IMR-90 (cell line): ENCODE measurements at regions not wholly inside any gene's neighbourhood (a gene's known extent, or its start where the extent isn't known, plus 50 kb on each side); places are given as distances from the start of the nearest gene placed in this dataset.

Source experiments
- ATAC-seq: fragments of 200-7000 bp; cut with Tn5 transposase; 2 replicates; pipeline ENCODE4 v1.9.1; 2020; ENCODE audit warnings: low read depth, mild to moderate bottlenecking, moderate library complexity
- BruUV-seq: library from RNA; stranded (reverse); fragments of 400-500 nt; replicated peaks from 2 replicates; lab custom pipeline; 2021; lab: Mats Ljungman, UMichigan
- CTCF ChIA-PET: fragments of 300-600 bp; formaldehyde crosslinking; extraction: SDS; loops from one replicate; lab custom pipeline; 2021; ENCODE audit warnings: antibody characterized with exemption; lab: Yijun Ruan, JAX
- POLR2A ChIA-PET: fragments of 300-600 bp; sonication (Branson Sonifier 250); formaldehyde crosslinking; loops from one replicate; lab custom pipeline; 2022; ENCODE audit warnings: antibody characterized with exemption; ENCODE audit not compliant: unreplicated experiment; lab: Charles Lee
- DNase-seq: peaks from one replicate; pipeline ENCODE4 v3.0.0; 2013
- H2AFZ ChIP-seq: replicated peaks from 2 replicates; pipeline ENCODE3; 2013; ENCODE audit warnings: low read length, mild to moderate bottlenecking; ENCODE audit not compliant: poor library complexity
- H2AK5ac ChIP-seq: 2 replicates; pipeline ENCODE4 v1.6.1; 2013; ENCODE audit warnings: low read depth, low read length, inconsistent platforms
- H2AK9ac ChIP-seq: replicated peaks from 2 replicates; pipeline ENCODE3; 2013; ENCODE audit warnings: mild to moderate bottlenecking, low read depth, low read length, moderate library complexity; ENCODE audit not compliant: poor library complexity
- H2BK120ac ChIP-seq: 2 replicates; pipeline ENCODE4 v1.6.1; 2013; ENCODE audit warnings: low read depth, low read length, inconsistent platforms
- H2BK15ac ChIP-seq: 3 replicates; pipeline ENCODE4 v1.6.1; 2013; ENCODE audit warnings: low read depth, low read length, inconsistent platforms
- H2BK20ac ChIP-seq: 2 replicates; pipeline ENCODE4 v1.6.1; 2013; ENCODE audit warnings: low read depth, mild to moderate bottlenecking, inconsistent platforms, low read length, moderate library complexity
- H2BK5ac ChIP-seq: 2 replicates; pipeline ENCODE4 v1.6.1; 2013; ENCODE audit warnings: mild to moderate bottlenecking, low read depth, low read length, inconsistent platforms; ENCODE audit not compliant: poor library complexity, severe bottlenecking
- H3K14ac ChIP-seq: replicated peaks from 2 replicates; pipeline ENCODE4 v1.6.1; 2013; ENCODE audit warnings: low read depth, low read length, inconsistent platforms
- H3K18ac ChIP-seq: 2 replicates; pipeline ENCODE4 v1.6.1; 2013; ENCODE audit warnings: low read depth, low read length, control low read depth
- H3K23ac ChIP-seq: 2 replicates; pipeline ENCODE4 v1.6.1; 2013; ENCODE audit warnings: low read depth, low read length, inconsistent platforms
- H3K27ac ChIP-seq: 2 replicates; pipeline ENCODE4 v1.5.1; 2013; ENCODE audit warnings: mild to moderate bottlenecking, control low read depth, low read length; ENCODE audit not compliant: insufficient read depth
- H3K27me3 ChIP-seq: 2 replicates; pipeline ENCODE4 v1.6.1; 2013; ENCODE audit warnings: low read length; ENCODE audit not compliant: control insufficient read depth, insufficient read depth
- H3K36me3 ChIP-seq: 2 replicates; pipeline ENCODE4 v1.6.1; 2013; ENCODE audit warnings: low read length, mixed read lengths; ENCODE audit not compliant: control insufficient read depth, insufficient read depth
- H3K4ac ChIP-seq: 2 replicates; pipeline ENCODE4 v1.6.1; 2013; ENCODE audit warnings: low read depth, low read length, inconsistent platforms
- H3K4me1 ChIP-seq: 2 replicates; pipeline ENCODE4 v1.6.1; 2013; ENCODE audit warnings: low read length, mixed read lengths; ENCODE audit not compliant: control insufficient read depth, insufficient read depth
- H3K4me2 ChIP-seq: 2 replicates; pipeline ENCODE4 v1.6.1; 2013; ENCODE audit warnings: low read depth, mild to moderate bottlenecking, control low read depth, low read length, moderate library complexity
- H3K4me3 ChIP-seq: 2 replicates; pipeline ENCODE4 v1.5.1; 2013; ENCODE audit warnings: low read depth, mild to moderate bottlenecking, control low read depth, low read length, moderate library complexity; ENCODE audit not compliant: insufficient read depth
- H3K56ac ChIP-seq: 2 replicates; pipeline ENCODE4 v1.6.1; 2013; ENCODE audit warnings: low read length, inconsistent platforms; ENCODE audit not compliant: insufficient read depth; ENCODE audit errors: extremely low read depth
- H3K79me1 ChIP-seq, 2 experiments: 2 replicates each; pipeline ENCODE4 v1.6.1; 2013; ENCODE audit warnings: low read length in 2 of 2, inconsistent platforms in 1 of 2, low read depth in 1 of 2
- H3K9ac ChIP-seq: 2 replicates; pipeline ENCODE4 v1.6.1; 2013; ENCODE audit warnings: low read depth, low read length, control low read depth
- H3K9me1 ChIP-seq: 2 replicates; pipeline ENCODE4 v1.6.1; 2013; ENCODE audit warnings: low read length, inconsistent platforms; ENCODE audit not compliant: insufficient read depth
- H3K9me3 ChIP-seq: 2 replicates; pipeline ENCODE4 v1.6.1; 2013; ENCODE audit warnings: low read length; ENCODE audit not compliant: control insufficient read depth, insufficient read depth
- H4K20me1 ChIP-seq: 2 replicates; pipeline ENCODE4 v1.6.1; 2013; ENCODE audit warnings: low read length, inconsistent platforms; ENCODE audit not compliant: insufficient read depth
- H4K5ac ChIP-seq: 2 replicates; pipeline ENCODE4 v1.6.1; 2013; ENCODE audit warnings: mild to moderate bottlenecking, low read depth, low read length, control low read depth
- H4K8ac ChIP-seq, 2 experiments: 2 replicates each; pipeline ENCODE4 v1.6.1; 2013; ENCODE audit warnings: low read depth in 2 of 2, low read length in 2 of 2, control low read depth in 1 of 2, inconsistent platforms in 1 of 2
- H4K91ac ChIP-seq: 2 replicates; pipeline ENCODE4 v1.6.1; 2013; ENCODE audit warnings: low read depth, low read length, inconsistent platforms; ENCODE audit not compliant: insufficient read depth
- BHLHE40 ChIP-seq: fragments of 150-350 bp; IDR thresholded peaks from 2 replicates; pipeline ENCODE4 v1.6.1; 2016; ENCODE audit warnings: mild to moderate bottlenecking, low read depth, low read length
- CEBPB ChIP-seq: IDR thresholded peaks from 2 replicates; pipeline ENCODE4 v1.6.1; 2012; ENCODE audit warnings: low read depth, low read length, improper control_type of control experiment
- CHD1 ChIP-seq: IDR thresholded peaks from 2 replicates; pipeline ENCODE4 v1.6.1; 2012; ENCODE audit warnings: low read depth, low read length, improper control_type of control experiment
- CTCF ChIP-seq: conservative IDR thresholded peaks from 2 replicates; pipeline ENCODE4 v1.5.1; 2012; ENCODE audit warnings: mild to moderate bottlenecking, low read depth, low read length, improper control_type of control experiment
- ELK1 ChIP-seq: fragments of 150-350 bp; IDR thresholded peaks from 2 replicates; pipeline ENCODE4 v1.6.1; 2016; ENCODE audit warnings: low read depth, mild to moderate bottlenecking, low read length, moderate library complexity, borderline replicate concordance
- FOS ChIP-seq: fragments of 150-350 bp; IDR thresholded peaks from 2 replicates; pipeline ENCODE4 v1.6.1; 2016; ENCODE audit warnings: low read depth, low read length
- MAFK ChIP-seq: IDR thresholded peaks from 2 replicates; pipeline ENCODE4 v1.6.1; 2012; ENCODE audit warnings: low read depth, low read length, improper control_type of control experiment
- MAZ ChIP-seq: IDR thresholded peaks from 2 replicates; pipeline ENCODE4 v1.6.1; 2012; ENCODE audit warnings: low read depth, mild to moderate bottlenecking, low read length, improper control_type of control experiment, moderate library complexity, borderline replicate concordance
- MXI1 ChIP-seq: IDR thresholded peaks from 2 replicates; pipeline ENCODE4 v1.6.1; 2012; ENCODE audit warnings: low read depth, mild to moderate bottlenecking, low read length, moderate library complexity, borderline replicate concordance
- NFE2L2 ChIP-seq: fragments of 150-350 bp; IDR thresholded peaks from 2 replicates; pipeline ENCODE4 v1.6.1; 2016; ENCODE audit warnings: low read depth, mild to moderate bottlenecking, low read length
- POLR2A ChIP-seq: IDR thresholded peaks from 2 replicates; pipeline ENCODE4 v1.6.1; 2012; ENCODE audit warnings: mild to moderate bottlenecking, low read depth, low read length
- RAD21 ChIP-seq: IDR thresholded peaks from 2 replicates; pipeline ENCODE4 v1.6.1; 2012; ENCODE audit warnings: low read length, improper control_type of control experiment
- RCOR1 ChIP-seq: IDR thresholded peaks from 2 replicates; pipeline ENCODE4 v1.6.1; 2012; ENCODE audit warnings: mild to moderate bottlenecking, low read length, improper control_type of control experiment; ENCODE audit not compliant: insufficient replicate concordance
- RFX5 ChIP-seq: IDR thresholded peaks from 2 replicates; pipeline ENCODE4 v1.8.0; 2012; ENCODE audit warnings: low read depth, mild to moderate bottlenecking, low read length, moderate library complexity
- SMC3 ChIP-seq: fragments of 150-350 bp; IDR thresholded peaks from 2 replicates; pipeline ENCODE4 v1.6.1; 2016; ENCODE audit warnings: low read depth, mild to moderate bottlenecking, antibody characterized with exemption, low read length, moderate library complexity
- USF2 ChIP-seq: fragments of 150-350 bp; IDR thresholded peaks from 2 replicates; pipeline ENCODE4 v1.6.1; 2017; ENCODE audit warnings: mild to moderate bottlenecking, antibody characterized with exemption, low read length, low read depth
- WGBS, 2 experiments: methylation state at CpG; one replicate each; pipeline versions ENCODE4 v1.1.5 to v1.1.7; 2013; ENCODE audit warnings: missing lambda C conversion rate in 2 of 2; ENCODE audit not compliant: insufficient read length in 1 of 2; ENCODE audit errors: extremely low coverage in 2 of 2; 5-methylcytosine and 5-hydroxymethylcytosine counted together
- dilution Hi-C: fragments of 300-500 bp; cut with HindIII; formaldehyde crosslinking; loops from one replicate; pipeline ENCODE4 v1.14.3; 2018; ENCODE audit warnings: low sequenced_read_pairs; ENCODE audit not compliant: unreplicated experiment
- in situ Hi-C: fragments of 300-500 bp; cut with MboI; formaldehyde crosslinking; loops from 3 replicates; pipeline ENCODE4 v1.14.3; 2019; ENCODE audit warnings: low sequenced_read_pairs, inconsistent platforms, mixed read lengths
- intact Hi-C: fragments of 100-400 bp; cut with micrococcal nuclease; formaldehyde crosslinking; loops from 2 replicates; pipeline ENCODE4 v1.10.0; 2022

DNA sequence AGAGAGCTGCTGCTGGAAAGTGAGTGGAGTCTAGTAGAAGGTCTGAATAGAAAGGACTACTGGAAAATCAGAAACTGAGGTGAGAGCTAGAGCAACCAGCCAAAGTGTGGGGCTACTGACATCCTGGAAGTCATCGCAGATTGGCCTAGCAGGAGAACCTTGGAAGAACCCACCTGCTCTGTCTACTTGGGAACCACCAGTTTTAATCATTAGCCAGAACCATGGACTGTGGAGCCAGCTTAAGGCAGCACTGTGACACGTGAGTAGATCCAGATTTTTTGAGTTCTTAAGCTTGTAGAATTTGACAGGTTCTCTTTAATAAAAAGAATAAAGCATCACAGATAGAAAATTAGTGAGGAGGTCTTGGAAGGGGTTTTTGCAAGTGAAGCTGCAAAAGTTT, 179.1 kb upstream of the PEX5L start:
- H3K79me1 ChIP-seq, result no peaks in the 10 kb centered on the region

More for the DNA sequence above, 179.1 kb upstream of the PEX5L start:
- Histone ChIP-seq H3K18ac (no peak overlapping the region), H2BK20ac (no peak overlapping the region), H3K27ac (no peak overlapping the region), H2BK5ac (no peak overlapping the region), H3K9me1 (no peaks in the 10 kb centered on the region), H2AK9ac (no peak overlapping the region), H3K4me2 (no peak overlapping the region), H3K9ac (no peak overlapping the region), H4K8ac (no peak overlapping the region), H3K14ac (no peak overlapping the region), H3K23ac (no peak overlapping the region), H3K4me3 (no peak overlapping the region), H4K20me1 (no peaks in the 10 kb centered on the region), H4K91ac (no peak overlapping the region), H3K56ac (no peak overlapping the region), H2AK5ac (no peak overlapping the region), H3K9me3 (peaks cover 8% of the 10 kb centered on the region), H4K5ac (no peak overlapping the region), H2BK15ac (no peak overlapping the region), H3K36me3 (no peaks in the 10 kb centered on the region), H2AFZ (no peak overlapping the region), H2BK120ac (no peak overlapping the region), H3K4me1 (no peaks in the 10 kb centered on the region), H3K27me3 (no peaks in the 10 kb centered on the region), H3K4ac (no peak overlapping the region)
- in situ Hi-C loops (no loop called here), dilution Hi-C loops (no loop called here), intact Hi-C loops (no loop called here)
- no CpG with 5 or more reads among the region's 2 CpGs for WGBS, 2 experiments
- no TSS peak for BruUV-seq
- ATAC-seq (no peak), DNase-seq (no peak)
- ChIA-PET CTCF (no interaction called here), POLR2A (no interaction called here)
- TF ChIP-seq BHLHE40 (no peak), RFX5 (no peak), ELK1 (no peak), MXI1 (no peak), RAD21 (no peak), CEBPB (no peak), MAFK (no peak), SMC3 (no peak), CTCF (no peak), USF2 (no peak), POLR2A (no peak), MAZ (no peak), NFE2L2 (no peak), FOS (no peak), RCOR1 (no peak), CHD1 (no peak)
